ENCODE measurements at regions not wholly inside any gene's neighbourhood (a gene's known extent, or its start where the extent isn't known, plus 50 kb on each side); places are given as distances from the start of the nearest gene placed in this dataset.

DNA sequence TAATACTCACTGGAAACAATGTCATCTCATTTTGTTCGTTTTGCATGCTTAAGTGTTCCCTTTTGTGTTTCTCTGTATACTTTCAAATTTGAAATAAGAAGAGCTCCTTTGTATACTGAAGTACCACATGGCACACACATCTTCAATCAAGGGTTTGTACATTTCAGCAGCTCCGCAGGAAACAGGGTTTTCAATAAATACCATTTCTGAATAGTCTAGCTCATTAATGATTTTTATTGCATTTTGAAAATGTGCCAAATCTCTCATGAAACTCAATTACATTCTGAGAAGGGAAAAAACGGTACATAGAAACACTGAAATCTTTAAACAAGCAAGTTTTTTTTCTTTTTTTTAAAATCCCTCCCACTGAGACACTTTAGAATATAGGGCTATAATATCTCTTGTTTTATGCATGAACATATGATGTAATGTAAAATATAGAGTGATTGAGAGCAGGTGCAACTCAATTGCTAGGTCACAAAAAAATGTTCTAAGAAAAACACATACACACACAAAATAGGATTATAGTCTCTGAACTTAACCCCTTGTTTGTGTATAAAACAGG, 914.2 kb upstream of the PCDH7 start:
- no peak for DNase-seq (ENCODE audit: low read depth, low spot score)
- no peaks in the 10 kb centered on the region for H3K4me1 ChIP-seq (ENCODE audit: insufficient read depth, insufficient read length)
- H3K36me3 ChIP-seq (ENCODE audit: insufficient read depth, insufficient read length, low read length), result no peaks in the 10 kb centered on the region
- peaks cover 13% of the 10 kb centered on the region for H3K9me3 ChIP-seq (ENCODE audit: insufficient read depth, low read length)
- no peak overlapping the region for H3K4me3 ChIP-seq (ENCODE audit: insufficient read length, low read depth)
- H3K9ac ChIP-seq (ENCODE audit: insufficient read length, low read depth), result no peak overlapping the region
- TF ChIP-seq SUZ12 (IDR thresholded peaks at IDR 0.05; ENCODE audit: extremely low read depth, insufficient read depth, insufficient read length) (no peak), YY1 (IDR thresholded peaks at IDR 0.05; ENCODE audit: insufficient read depth, insufficient read length) (no peak), ZNF274 (IDR thresholded peaks at IDR 0.05; ENCODE audit: low read depth, low read length) (no peak)
- H3K27me3 ChIP-seq (ENCODE audit: insufficient read depth, insufficient read length), result no peaks in the 10 kb centered on the region

- Histone ChIP-seq H3K4me3 (ENCODE audit: insufficient read length, low read depth) (no peak overlapping the region), H3K27me3 (ENCODE audit: insufficient read depth, insufficient read length) (no peaks in the 10 kb centered on the region), H3K9ac (ENCODE audit: insufficient read length, low read depth) (no peak overlapping the region), H3K36me3 (ENCODE audit: insufficient read depth, insufficient read length, low read length) (no peaks in the 10 kb centered on the region), H3K9me3 (ENCODE audit: insufficient read depth, low read length) (no peaks in the 10 kb centered on the region), H3K4me1 (ENCODE audit: insufficient read depth, insufficient read length) (no peaks in the 10 kb centered on the region)
- no peak for DNase-seq (ENCODE audit: low read depth, low spot score)
- TF ChIP-seq SUZ12 (IDR thresholded peaks at IDR 0.05; ENCODE audit: extremely low read depth, insufficient read depth, insufficient read length) (no peak), YY1 (IDR thresholded peaks at IDR 0.05; ENCODE audit: insufficient read depth, insufficient read length) (no peak), ZNF274 (IDR thresholded peaks at IDR 0.05; ENCODE audit: low read depth, low read length) (no peak)
These were observed 902.2 kb upstream of the PCDH7 start for GRCh38 chr4:29817961-29818360.

DNA sequence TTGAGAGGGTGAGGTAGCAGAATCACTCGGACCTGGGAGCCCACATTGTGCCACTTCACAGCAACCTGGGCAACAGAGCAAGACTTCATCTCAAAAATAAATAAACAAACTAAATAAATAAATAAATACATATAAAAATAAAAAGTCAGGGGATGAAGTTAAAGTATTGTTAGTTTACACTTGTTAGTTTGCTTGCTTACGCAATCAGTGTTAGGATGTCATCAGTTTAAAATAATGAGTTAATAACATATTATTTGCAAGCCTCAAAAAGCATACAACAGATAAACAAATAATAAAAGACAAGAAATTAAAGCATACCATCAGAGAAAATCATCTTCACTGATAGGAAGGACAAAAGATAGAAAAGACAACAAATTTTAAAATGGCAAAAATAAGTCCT, 891.1 kb upstream of the PCDH7 start:
- H3K4me3 ChIP-seq (ENCODE audit: insufficient read length, low read depth), result no peak overlapping the region
- H3K9me3 ChIP-seq (ENCODE audit: insufficient read depth, low read length), result no peaks in the 10 kb centered on the region
- H3K4me1 ChIP-seq (ENCODE audit: insufficient read depth, insufficient read length), result no peaks in the 10 kb centered on the region
- H3K27me3 ChIP-seq (ENCODE audit: insufficient read depth, insufficient read length), result no peaks in the 10 kb centered on the region
- no peak for DNase-seq (ENCODE audit: low read depth, low spot score)
- no peak overlapping the region for H3K9ac ChIP-seq (ENCODE audit: insufficient read length, low read depth)
- no peak for TF ChIP-seq ZNF274 (IDR thresholded peaks at IDR 0.05; ENCODE audit: low read depth, low read length)
- TF ChIP-seq YY1 (IDR thresholded peaks at IDR 0.05; ENCODE audit: insufficient read depth, insufficient read length), result no peak
- no peak for TF ChIP-seq SUZ12 (IDR thresholded peaks at IDR 0.05; ENCODE audit: extremely low read depth, insufficient read depth, insufficient read length)
- no peaks in the 10 kb centered on the region for H3K36me3 ChIP-seq (ENCODE audit: insufficient read depth, insufficient read length, low read length)

- no peak for TF ChIP-seq YY1 (IDR thresholded peaks at IDR 0.05; ENCODE audit: insufficient read depth, insufficient read length)
- no peak for TF ChIP-seq ZNF274 (IDR thresholded peaks at IDR 0.05; ENCODE audit: low read depth, low read length)
- TF ChIP-seq SUZ12 (IDR thresholded peaks at IDR 0.05; ENCODE audit: extremely low read depth, insufficient read depth, insufficient read length), result no peak
- Histone ChIP-seq H3K36me3 (ENCODE audit: insufficient read depth, insufficient read length, low read length) (no peaks in the 10 kb centered on the region), H3K9ac (ENCODE audit: insufficient read length, low read depth) (no peak overlapping the region), H3K27me3 (ENCODE audit: insufficient read depth, insufficient read length) (no peaks in the 10 kb centered on the region), H3K4me1 (ENCODE audit: insufficient read depth, insufficient read length) (no peaks in the 10 kb centered on the region), H3K9me3 (ENCODE audit: insufficient read depth, low read length) (no peaks in the 10 kb centered on the region), H3K4me3 (ENCODE audit: insufficient read length, low read depth) (no peak overlapping the region)
- DNase-seq (ENCODE audit: low read depth, low spot score), result no peak
These were observed 867.6 kb upstream of the PCDH7 start for GRCh38 chr4:29852537-29852936.

GRCh38 chr4:29853833-29854232, 866.3 kb upstream of the PCDH7 start:
- Histone ChIP-seq H3K9ac (ENCODE audit: insufficient read length, low read depth) (no peak overlapping the region), H3K4me1 (ENCODE audit: insufficient read depth, insufficient read length) (no peaks in the 10 kb centered on the region), H3K9me3 (ENCODE audit: insufficient read depth, low read length) (no peaks in the 10 kb centered on the region; the same call in none of the 2 replicates), H3K36me3 (ENCODE audit: insufficient read depth, insufficient read length, low read length) (no peaks in the 10 kb centered on the region), H3K4me3 (ENCODE audit: insufficient read length, low read depth) (no peak overlapping the region), H3K27me3 (ENCODE audit: insufficient read depth, insufficient read length) (no peaks in the 10 kb centered on the region)
- DNase-seq (ENCODE audit: low read depth, low spot score), result no peak
- TF ChIP-seq YY1 (IDR thresholded peaks at IDR 0.05; ENCODE audit: insufficient read depth, insufficient read length), result no peak
- no peak for TF ChIP-seq ZNF274 (IDR thresholded peaks at IDR 0.05; ENCODE audit: low read depth, low read length)
- TF ChIP-seq SUZ12 (IDR thresholded peaks at IDR 0.05; ENCODE audit: extremely low read depth, insufficient read depth, insufficient read length), result no peak

GRCh38 chr4:29861307-29861706, 858.9 kb upstream of the PCDH7 start:
- H3K4me1 ChIP-seq (ENCODE audit: insufficient read depth, insufficient read length), result no peaks in the 10 kb centered on the region
- no peaks in the 10 kb centered on the region for H3K27me3 ChIP-seq (ENCODE audit: insufficient read depth, insufficient read length)
- H3K9ac ChIP-seq (ENCODE audit: insufficient read length, low read depth), result no peak overlapping the region
- peaks cover 42% of the 10 kb centered on the region for H3K9me3 ChIP-seq (ENCODE audit: insufficient read depth, low read length)
- no peak for DNase-seq (ENCODE audit: low read depth, low spot score)
- H3K36me3 ChIP-seq (ENCODE audit: insufficient read depth, insufficient read length, low read length), result no peaks in the 10 kb centered on the region
- TF ChIP-seq SUZ12 (IDR thresholded peaks at IDR 0.05; ENCODE audit: extremely low read depth, insufficient read depth, insufficient read length) (no peak), ZNF274 (IDR thresholded peaks at IDR 0.05; ENCODE audit: low read depth, low read length) (no peak), YY1 (IDR thresholded peaks at IDR 0.05; ENCODE audit: insufficient read depth, insufficient read length) (no peak)
- H3K4me3 ChIP-seq (ENCODE audit: insufficient read length, low read depth), result no peak overlapping the region

GRCh38 chr4:29867412-29867811, 852.8 kb upstream of the PCDH7 start:
- Histone ChIP-seq H3K9ac (ENCODE audit: insufficient read length, low read depth) (no peak overlapping the region), H3K27me3 (ENCODE audit: insufficient read depth, insufficient read length) (no peaks in the 10 kb centered on the region), H3K36me3 (ENCODE audit: insufficient read depth, insufficient read length, low read length) (no peaks in the 10 kb centered on the region), H3K4me1 (ENCODE audit: insufficient read depth, insufficient read length) (no peaks in the 10 kb centered on the region), H3K4me3 (ENCODE audit: insufficient read length, low read depth) (no peak overlapping the region), H3K9me3 (ENCODE audit: insufficient read depth, low read length) (peaks cover 6% of the 10 kb centered on the region)
- no peak for DNase-seq (ENCODE audit: low read depth, low spot score)
- no peak for TF ChIP-seq YY1 (IDR thresholded peaks at IDR 0.05; ENCODE audit: insufficient read depth, insufficient read length)
- TF ChIP-seq SUZ12 (IDR thresholded peaks at IDR 0.05; ENCODE audit: extremely low read depth, insufficient read depth, insufficient read length), result no peak
- no peak for TF ChIP-seq ZNF274 (IDR thresholded peaks at IDR 0.05; ENCODE audit: low read depth, low read length)
